Lower lobe of right lung (tissue), 2 donors: ENCODE measurements at regions not wholly inside any gene's neighbourhood (a gene's known extent, or its start where the extent isn't known, plus 50 kb on each side); places are given as distances from the start of the nearest gene placed in this dataset.
"Not testable (repeated sequence)": the region's sequence is repeated elsewhere in the genome, so short reads cannot be mapped to it uniquely, and the experiment has no call there.

Experiments used
- ATAC-seq, 2 donors: fragments of 200-7000 bp; cut with Tn5 transposase; one replicate each; pipeline ENCODE4 v1.9.1; 2020 to 2022; ENCODE audit warnings: mild to moderate bottlenecking in 2 of 2, moderate library complexity in 2 of 2
- DNase-seq: peaks from one replicate; pipeline ENCODE4 v3.0.0-alpha.2; 2020
- H3K27ac ChIP-seq: fragments of 200-600 bp; one replicate; pipeline ENCODE4 v1.8.0; 2022
- H3K27me3 ChIP-seq: fragments of 200-600 bp; one replicate; pipeline ENCODE4 v1.8.0; 2022; ENCODE audit warnings: low read depth
- H3K36me3 ChIP-seq: fragments of 200-600 bp; one replicate; pipeline ENCODE4 v1.8.0; 2022; ENCODE audit warnings: mild to moderate bottlenecking
- H3K4me1 ChIP-seq: fragments of 200-600 bp; one replicate; pipeline ENCODE4 v1.8.0; 2022
- H3K4me3 ChIP-seq: fragments of 200-600 bp; one replicate; pipeline ENCODE4 v1.8.0; 2022; ENCODE audit warnings: mild to moderate bottlenecking
- H3K9me3 ChIP-seq: fragments of 200-600 bp; one replicate; pipeline ENCODE4 v1.8.0; 2022
- intact Hi-C: fragments of 100-400 bp; cut with DNase I; formaldehyde crosslinking; loops from one replicate; pipeline ENCODE4 v1.11.0; 2022
- TF ChIP-seq, protein P1 (sequence below): fragments of 200-600 bp; IDR thresholded peaks from one replicate; pipeline ENCODE4 v1.8.0; 2022; ENCODE audit warnings: antibody characterized with exemption, mild to moderate bottlenecking
- donor health status: DM: no; HTN: yes; CAD: no; lungs with severe emphysema.

DNA sequence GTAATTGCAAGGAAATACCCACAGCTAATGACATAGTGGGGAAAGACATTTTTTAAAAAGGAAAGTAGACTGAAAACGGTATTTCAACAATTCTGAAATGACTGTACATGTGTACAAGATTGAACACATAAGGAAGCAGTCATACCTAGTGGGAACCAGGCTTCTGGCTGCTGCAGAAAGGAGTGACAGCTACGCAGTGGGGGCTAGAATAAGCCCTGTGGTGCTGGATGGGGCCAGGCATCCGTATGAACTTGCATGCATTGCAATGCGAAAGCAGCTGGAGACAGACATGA is 54.9 kb upstream of the GPR31 start:
- ATAC-seq (no peak), DNase-seq (no peak)
- H3K4me1 ChIP-seq: no peaks in the 10 kb centered on the region
- intact Hi-C loops: no loop called here
- H3K9me3 ChIP-seq: no peaks in the 10 kb centered on the region
- H3K27ac ChIP-seq: no peak overlapping the region
- no peaks in the 10 kb centered on the region for H3K36me3 ChIP-seq
- TF ChIP-seq, protein P1, sequence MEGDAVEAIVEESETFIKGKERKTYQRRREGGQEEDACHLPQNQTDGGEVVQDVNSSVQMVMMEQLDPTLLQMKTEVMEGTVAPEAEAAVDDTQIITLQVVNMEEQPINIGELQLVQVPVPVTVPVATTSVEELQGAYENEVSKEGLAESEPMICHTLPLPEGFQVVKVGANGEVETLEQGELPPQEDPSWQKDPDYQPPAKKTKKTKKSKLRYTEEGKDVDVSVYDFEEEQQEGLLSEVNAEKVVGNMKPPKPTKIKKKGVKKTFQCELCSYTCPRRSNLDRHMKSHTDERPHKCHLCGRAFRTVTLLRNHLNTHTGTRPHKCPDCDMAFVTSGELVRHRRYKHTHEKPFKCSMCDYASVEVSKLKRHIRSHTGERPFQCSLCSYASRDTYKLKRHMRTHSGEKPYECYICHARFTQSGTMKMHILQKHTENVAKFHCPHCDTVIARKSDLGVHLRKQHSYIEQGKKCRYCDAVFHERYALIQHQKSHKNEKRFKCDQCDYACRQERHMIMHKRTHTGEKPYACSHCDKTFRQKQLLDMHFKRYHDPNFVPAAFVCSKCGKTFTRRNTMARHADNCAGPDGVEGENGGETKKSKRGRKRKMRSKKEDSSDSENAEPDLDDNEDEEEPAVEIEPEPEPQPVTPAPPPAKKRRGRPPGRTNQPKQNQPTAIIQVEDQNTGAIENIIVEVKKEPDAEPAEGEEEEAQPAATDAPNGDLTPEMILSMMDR: no peak
- H3K27me3 ChIP-seq: no peaks in the 10 kb centered on the region
- no peak overlapping the region for H3K4me3 ChIP-seq

DNA sequence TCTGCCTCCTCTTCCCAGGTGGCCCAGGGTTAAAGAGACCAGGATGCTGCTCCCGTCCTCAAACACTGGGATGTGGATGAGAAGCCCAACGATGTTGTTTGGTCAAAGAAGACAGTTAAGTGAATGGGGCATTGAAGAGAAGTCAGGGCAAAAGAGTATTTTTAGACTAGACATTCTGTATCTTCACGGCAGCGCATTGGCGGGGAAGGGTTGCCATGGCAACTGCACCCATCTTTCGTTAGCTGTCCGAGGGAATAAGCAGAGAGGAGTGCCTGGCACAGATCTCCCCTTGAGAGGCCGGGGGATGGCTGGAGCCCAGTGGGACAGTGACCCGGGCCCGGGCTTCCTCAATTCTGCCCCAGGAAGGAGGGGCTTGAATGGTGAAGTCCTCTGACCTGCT is 56.4 kb upstream of the GPR31 start:
- Histone ChIP-seq H3K27ac (no peak overlapping the region), H3K4me1 (no peaks in the 10 kb centered on the region), H3K36me3 (no peaks in the 10 kb centered on the region), H3K27me3 (no peaks in the 10 kb centered on the region), H3K4me3 (no peak overlapping the region), H3K9me3 (no peaks in the 10 kb centered on the region)
- intact Hi-C loops: no loop called here
- DNase-seq: no peak
- no peak for ATAC-seq
- TF ChIP-seq, protein P1: no peak

DNA sequence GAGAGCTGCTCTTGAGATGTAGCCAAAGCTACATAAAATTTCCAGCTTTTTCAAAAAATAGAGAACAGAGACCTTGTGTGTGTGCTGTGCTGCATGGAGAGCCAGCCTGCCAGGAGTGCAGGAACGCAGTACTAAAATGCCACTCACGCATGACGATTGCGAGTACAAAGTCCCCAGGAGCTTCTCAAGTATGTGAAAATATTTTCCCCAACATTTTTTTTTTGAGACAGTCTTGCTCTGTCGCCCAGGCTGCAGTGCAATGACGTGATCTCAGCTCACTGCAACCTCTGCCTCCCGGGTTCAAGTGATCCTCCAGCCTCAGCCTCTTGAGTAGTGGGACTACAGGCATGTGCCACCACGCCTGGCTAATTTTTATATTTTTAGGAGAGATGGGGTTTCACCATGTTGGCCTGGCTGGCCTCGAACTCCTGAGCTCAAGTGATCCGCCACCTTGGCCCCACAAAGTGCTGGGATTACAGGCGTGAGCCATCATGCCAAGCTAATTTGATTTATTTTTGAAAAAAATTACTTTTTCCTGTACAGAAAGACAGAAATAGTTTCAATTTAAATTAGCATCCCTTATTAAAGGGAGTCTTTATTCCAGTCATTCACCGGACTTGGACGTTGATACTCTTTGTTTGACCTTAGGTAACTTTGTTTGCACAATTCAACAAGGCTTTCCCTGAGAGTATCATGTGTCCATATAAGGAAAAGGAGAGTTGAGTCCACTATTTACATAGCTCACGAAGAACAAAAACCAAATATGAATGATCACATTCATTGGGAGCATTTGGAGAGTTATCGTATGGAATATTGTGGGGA is 57.9 kb upstream of the GPR31 start:
- intact Hi-C loops, H3K27ac ChIP-seq, H3K27me3 ChIP-seq, H3K4me1 ChIP-seq, H3K9me3 ChIP-seq, H3K4me3 ChIP-seq, H3K36me3 ChIP-seq, DNase-seq: not testable (repeated sequence)
- ATAC-seq: peak in 1 of 2 donors; percentile 76

DNA sequence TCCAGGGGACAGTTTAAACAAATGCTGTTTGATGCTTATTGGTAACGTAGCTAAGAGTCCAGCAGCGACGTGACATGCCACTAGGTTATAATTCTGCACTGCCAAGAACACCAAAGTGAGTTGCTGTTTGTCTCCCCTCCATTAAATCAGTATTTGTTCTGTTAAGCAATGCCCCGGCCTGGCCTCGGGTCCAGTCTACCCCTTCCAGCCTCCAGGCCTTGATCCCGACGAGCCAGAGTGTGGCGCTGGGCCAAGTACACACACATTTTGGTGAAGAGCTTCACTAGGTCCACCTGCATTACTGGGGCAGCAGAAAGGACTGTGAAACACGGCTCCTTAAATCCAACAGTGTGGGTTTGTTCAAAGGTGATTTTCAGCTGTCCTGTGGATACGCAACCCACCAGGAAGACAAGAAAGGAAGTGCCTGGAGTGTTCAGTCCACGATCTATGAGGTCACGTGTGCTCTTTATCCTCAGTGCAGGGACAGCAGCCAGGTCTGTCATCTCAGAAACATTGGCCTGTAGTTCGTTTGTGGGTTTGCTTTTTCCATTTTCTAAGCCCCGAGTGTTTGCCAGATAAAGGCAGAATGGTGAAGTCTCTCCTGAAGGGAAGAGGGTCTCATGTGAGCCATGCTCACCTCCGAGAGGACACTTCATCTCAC is 58.7 kb upstream of the GPR31 start:
- H3K4me1 ChIP-seq, H3K27me3 ChIP-seq, H3K36me3 ChIP-seq, H3K9me3 ChIP-seq, H3K4me3 ChIP-seq, ATAC-seq, DNase-seq, intact Hi-C loops, H3K27ac ChIP-seq: not testable (repeated sequence)

DNA sequence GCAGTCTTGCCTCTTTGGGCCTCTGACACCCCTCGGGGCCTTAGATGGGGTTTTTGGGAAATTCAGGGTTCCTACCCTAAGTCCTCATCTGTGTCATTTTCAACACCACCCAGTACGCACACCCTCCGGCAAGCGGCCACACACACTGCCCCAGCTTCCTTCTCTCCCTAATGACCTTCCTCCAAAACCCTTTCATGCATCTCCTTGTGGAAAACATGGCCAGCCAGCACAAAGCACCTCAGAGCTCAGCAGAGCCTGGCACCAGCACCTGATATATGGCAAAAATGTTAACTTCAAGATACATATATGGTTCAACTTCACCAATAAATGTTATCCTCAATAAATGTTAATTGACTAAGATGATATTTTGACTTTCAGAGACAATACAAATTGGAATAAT is 59.3 kb upstream of the GPR31 start:
- ATAC-seq, DNase-seq, H3K4me3 ChIP-seq, H3K27ac ChIP-seq, H3K36me3 ChIP-seq, H3K9me3 ChIP-seq, intact Hi-C loops, H3K4me1 ChIP-seq, H3K27me3 ChIP-seq: not testable (repeated sequence)

DNA sequence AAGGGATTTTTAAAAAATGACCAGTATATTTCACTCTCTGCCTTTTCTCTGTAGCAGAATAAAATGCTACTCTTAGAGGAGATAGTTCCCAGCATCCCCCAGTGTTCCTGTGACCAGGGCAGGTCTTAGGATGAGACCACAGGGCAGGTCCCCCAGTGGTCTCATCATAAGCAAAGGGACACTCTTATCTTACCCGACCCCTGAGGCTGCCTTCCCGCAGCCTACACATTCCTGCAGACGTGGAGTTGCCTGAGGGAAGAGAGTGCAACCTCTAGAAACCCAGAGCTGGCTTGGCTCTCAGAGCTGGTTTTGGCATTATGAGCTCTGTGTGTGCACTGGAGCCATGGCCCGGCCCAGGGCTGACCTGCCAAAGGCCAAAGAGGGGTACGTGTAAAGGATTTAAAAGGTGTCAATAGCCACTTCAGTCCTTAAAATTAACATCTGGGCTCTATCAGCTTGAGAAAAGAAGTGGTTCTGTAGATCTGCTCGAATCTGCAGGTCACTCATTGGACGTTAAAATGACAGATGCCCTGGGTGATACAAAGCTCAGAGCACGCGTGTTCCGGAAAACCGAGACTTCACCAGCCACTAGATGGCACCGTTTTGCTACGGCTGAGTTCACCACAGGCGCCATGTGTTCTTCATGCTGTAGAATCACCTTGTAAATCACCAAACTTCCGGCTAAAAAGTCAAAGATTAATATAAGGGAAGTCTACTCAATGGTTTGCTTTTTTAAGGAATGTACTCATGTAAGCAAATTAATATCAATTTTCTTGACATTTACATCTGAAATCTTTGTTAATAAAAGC is 60.4 kb upstream of the GPR31 start:
- H3K4me1 ChIP-seq, H3K36me3 ChIP-seq, H3K27ac ChIP-seq, H3K4me3 ChIP-seq, intact Hi-C loops, H3K9me3 ChIP-seq, DNase-seq, H3K27me3 ChIP-seq: not testable (repeated sequence)
- ATAC-seq: peak; percentile 70 to 79

DNA sequence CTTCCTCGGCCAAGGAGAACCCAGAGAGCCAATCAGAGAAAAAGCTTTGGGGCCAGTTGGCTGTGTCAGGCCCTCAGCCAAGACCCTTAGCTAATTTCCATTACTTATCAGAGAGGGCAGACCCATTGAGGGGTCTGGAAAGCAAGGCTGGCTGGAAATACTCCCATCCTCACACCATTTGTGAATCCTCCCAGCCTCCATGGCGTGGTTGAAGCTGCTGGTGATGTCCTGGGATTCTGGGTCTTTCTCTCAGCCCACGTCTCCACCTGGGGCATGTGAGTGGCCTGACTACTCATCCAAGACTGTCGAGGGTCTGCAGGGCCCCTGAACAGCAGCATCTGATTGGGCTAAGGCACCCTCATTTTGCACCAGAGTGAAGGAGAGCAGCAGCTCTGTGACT is 61.3 kb upstream of the GPR31 start:
- H3K9me3 ChIP-seq, ATAC-seq, DNase-seq, H3K27me3 ChIP-seq, H3K36me3 ChIP-seq, H3K27ac ChIP-seq, H3K4me3 ChIP-seq, intact Hi-C loops, H3K4me1 ChIP-seq: not testable (repeated sequence)
